HEK293 (cell line): ENCODE measurements at regions not wholly inside any gene's neighbourhood (a gene's known extent, or its start where the extent isn't known, plus 50 kb on each side); places are given as distances from the start of the nearest gene placed in this dataset.
A peak's percentile ranks its signal among the peaks of the same experiment; 100 is the strongest.

Experiments used
- CTCF ChIA-PET: fragments of 350-600 bp; formaldehyde crosslinking; extraction: SDS; loops from one replicate; lab custom pipeline; 2021; ENCODE audit warnings: antibody characterized with exemption; lab: Yijun Ruan, JAX
- POLR2A ChIA-PET: fragments of 300-600 bp; formaldehyde crosslinking; extraction: SDS; loops from one replicate; lab custom pipeline; 2020; ENCODE audit warnings: antibody characterized with exemption, inconsistent platforms; lab: Yijun Ruan, JAX
- H3K27ac ChIP-seq: fragments of 200-500 bp; sonication (Bioruptor generic); 2 replicates; pipeline ENCODE4 v1.5.1; 2014; ENCODE audit warnings: low read depth, low read length, control low read depth, inconsistent platforms; ENCODE audit errors: extremely low read depth
- H3K36me3 ChIP-seq, 2 experiments: fragments of 200-500 bp in 1 of 2; sonication (Bioruptor generic) in 1 of 2; 1 replicate in 1 of 2; 2 replicates in 1 of 2; pipeline ENCODE4 v1.5.1; 2014 to 2017; ENCODE audit warnings: inconsistent platforms in 2 of 2, low read length in 2 of 2; ENCODE audit not compliant: control insufficient read depth in 2 of 2, insufficient read depth in 1 of 2
- H3K4me1 ChIP-seq: fragments of 200-500 bp; sonication (Bioruptor generic); 2 replicates; pipeline ENCODE4 v1.5.1; 2014; ENCODE audit warnings: mild to moderate bottlenecking, low read length, inconsistent platforms; ENCODE audit not compliant: control insufficient read depth, insufficient read depth
- H3K4me3 ChIP-seq: 2 replicates; pipeline ENCODE4 v1.5.1; 2011; ENCODE audit warnings: low read depth, mild to moderate bottlenecking, control low read depth, low read length, moderate library complexity
- H3K9me3 ChIP-seq: fragments of 200-500 bp; sonication (Bioruptor generic); 2 replicates; pipeline ENCODE4 v1.5.1; 2014; ENCODE audit warnings: low read depth, low read length, inconsistent platforms; ENCODE audit not compliant: control insufficient read depth, insufficient read depth
- BCL6B ChIP-seq: fragments of 450-650 bp; formaldehyde crosslinking; IDR thresholded peaks from 2 replicates; pipeline ENCODE4 v1.5.1; 2017; ENCODE audit warnings: missing biosample characterization, missing genetic modification characterization
- GLIS2 ChIP-seq: fragments of 450-650 bp; formaldehyde crosslinking; IDR thresholded peaks from 2 replicates; pipeline ENCODE4 v1.5.1; 2016; ENCODE audit warnings: missing biosample characterization, missing genetic modification characterization
- HOXC10 ChIP-seq: sonication (generic); formaldehyde crosslinking; IDR thresholded peaks from 2 replicates; pipeline ENCODE4 v1.8.1; 2023; ENCODE audit warnings: mild to moderate bottlenecking, missing genetic modification reagents
- KLF1 ChIP-seq: fragments of 450-650 bp; formaldehyde crosslinking; IDR thresholded peaks from 2 replicates; pipeline ENCODE4 v1.5.1; 2016; ENCODE audit warnings: missing biosample characterization, missing genetic modification characterization
- KLF16 ChIP-seq: fragments of 450-650 bp; formaldehyde crosslinking; IDR thresholded peaks from 2 replicates; pipeline ENCODE4 v1.5.1; 2017; ENCODE audit warnings: missing biosample characterization, missing genetic modification characterization
- MZF1 ChIP-seq: fragments of 450-650 bp; formaldehyde crosslinking; IDR thresholded peaks from 2 replicates; pipeline ENCODE4 v1.5.1; 2017; ENCODE audit warnings: missing biosample characterization, missing genetic modification characterization, borderline replicate concordance
- PRDM1 ChIP-seq: fragments of 450-650 bp; formaldehyde crosslinking; IDR thresholded peaks from 2 replicates; pipeline ENCODE4; 2016; ENCODE audit warnings: missing biosample characterization, missing genetic modification characterization
- SETDB1 ChIP-seq: IDR thresholded peaks from one replicate; pipeline ENCODE4 v1.6.1; 2017; ENCODE audit warnings: mild to moderate bottlenecking, low read length, moderate library complexity, mixed read lengths; ENCODE audit not compliant: insufficient read length
- ZBTB49 ChIP-seq: fragments of 450-650 bp; formaldehyde crosslinking; IDR thresholded peaks from 2 replicates; pipeline ENCODE4 v1.5.1; 2016; ENCODE audit warnings: missing biosample characterization, missing genetic modification characterization, low read depth
- ZNF114 ChIP-seq: fragments of 450-650 bp; formaldehyde crosslinking; IDR thresholded peaks from 2 replicates; pipeline ENCODE4 v1.5.0; 2017; ENCODE audit warnings: missing biosample characterization, missing genetic modification characterization
- ZNF121 ChIP-seq: fragments of 450-650 bp; formaldehyde crosslinking; IDR thresholded peaks from 2 replicates; pipeline ENCODE4 v1.5.1; 2016; ENCODE audit warnings: missing biosample characterization, missing genetic modification characterization
- ZNF140 ChIP-seq: fragments of 450-650 bp; formaldehyde crosslinking; IDR thresholded peaks from 2 replicates; pipeline ENCODE4 v1.5.1; 2016; ENCODE audit warnings: missing biosample characterization, missing genetic modification characterization
- ZNF18 ChIP-seq: fragments of 450-650 bp; formaldehyde crosslinking; IDR thresholded peaks from 2 replicates; pipeline ENCODE4 v1.5.1; 2016; ENCODE audit warnings: missing biosample characterization, missing genetic modification characterization
- ZNF221 ChIP-seq: fragments of 450-650 bp; formaldehyde crosslinking; IDR thresholded peaks from 2 replicates; pipeline ENCODE4 v1.5.1; 2017; ENCODE audit warnings: missing biosample characterization, missing genetic modification characterization, borderline replicate concordance
- ZNF335 ChIP-seq: fragments of 450-650 bp; formaldehyde crosslinking; conservative IDR thresholded peaks from 2 replicates; pipeline ENCODE4 v1.5.1; 2016; ENCODE audit warnings: missing biosample characterization, missing genetic modification characterization
- ZNF362 ChIP-seq: fragments of 450-650 bp; formaldehyde crosslinking; IDR thresholded peaks from 2 replicates; pipeline ENCODE4 v1.5.1; 2016; ENCODE audit warnings: missing biosample characterization, missing genetic modification characterization
- ZNF549 ChIP-seq: fragments of 450-650 bp; IDR thresholded peaks from 2 replicates; pipeline ENCODE4 v1.5.1; 2018; ENCODE audit warnings: missing biosample characterization, missing genetic modification characterization, mild to moderate bottlenecking, inconsistent platforms, moderate library complexity
- ZNF560 ChIP-seq: fragments of 450-650 bp; formaldehyde crosslinking; IDR thresholded peaks from 2 replicates; pipeline ENCODE4 v1.5.1; 2017; ENCODE audit warnings: missing biosample characterization, missing genetic modification characterization, borderline replicate concordance
- ZNF580 ChIP-seq: fragments of 450-650 bp; formaldehyde crosslinking; IDR thresholded peaks from 2 replicates; pipeline ENCODE4 v1.5.1; 2016; ENCODE audit warnings: missing biosample characterization, missing genetic modification characterization
- ZNF596 ChIP-seq: fragments of 450-650 bp; IDR thresholded peaks from 2 replicates; pipeline ENCODE4 v1.5.0; 2018; ENCODE audit warnings: missing biosample characterization, mild to moderate bottlenecking, missing genetic modification characterization, moderate library complexity
- ZNF610 ChIP-seq: fragments of 450-650 bp; formaldehyde crosslinking; IDR thresholded peaks from 2 replicates; pipeline ENCODE4 v1.5.1; 2016; ENCODE audit warnings: missing biosample characterization, missing genetic modification characterization, borderline replicate concordance
- ZNF645 ChIP-seq: fragments of 450-650 bp; formaldehyde crosslinking; IDR thresholded peaks from 2 replicates; pipeline ENCODE4; 2016; ENCODE audit warnings: missing biosample characterization, missing genetic modification characterization
- ZNF768 ChIP-seq: fragments of 450-650 bp; formaldehyde crosslinking; IDR thresholded peaks from 2 replicates; pipeline ENCODE4 v1.5.1; 2018; ENCODE audit warnings: missing biosample characterization, mild to moderate bottlenecking, missing genetic modification characterization
- ZNF785 ChIP-seq: fragments of 450-650 bp; formaldehyde crosslinking; IDR thresholded peaks from 2 replicates; pipeline ENCODE4 v1.5.1; 2016; ENCODE audit warnings: missing biosample characterization, missing genetic modification characterization
- ZNF837 ChIP-seq: fragments of 450-650 bp; formaldehyde crosslinking; IDR thresholded peaks from 2 replicates; pipeline ENCODE4 v1.5.1; 2016; ENCODE audit warnings: missing biosample characterization, missing genetic modification characterization
- ZNF843 ChIP-seq: fragments of 450-650 bp; formaldehyde crosslinking; IDR thresholded peaks from 2 replicates; pipeline ENCODE4 v1.5.1; 2016; ENCODE audit warnings: missing biosample characterization, missing genetic modification characterization
- ZSCAN23 ChIP-seq: fragments of 450-650 bp; formaldehyde crosslinking; IDR thresholded peaks from 2 replicates; pipeline ENCODE4 v1.5.1; 2016; ENCODE audit warnings: missing biosample characterization, missing genetic modification characterization

GRCh38 chr6:28839443-28840120 lies 84.2 kb downstream of the TRIM27 start:
- TF ChIP-seq ZNF596 (tag by site-specific recombination) (peak; percentile 29; the same call in 1 of the 2 replicates), ZNF221 (tag by site-specific recombination) (no peak), ZNF560 (tag by site-specific recombination) (no peak), ZNF335 (peak; percentile 17; the same call in 1 of the 2 replicates), ZSCAN23 (no peak), PRDM1 (peak; percentile 79), ZNF768 (no peak)
- POLR2A ChIA-PET = interaction anchor here (0.6 to 2.7 kb wide), 8 partner anchors 14 to 146 kb away, joined by 3 to 20 read pairs (median 4); partner anchors contain the start of gene TRIM27

GRCh38 chr6:28841290-28841689 lies 82.5 kb downstream of the TRIM27 start:
- Histone ChIP-seq H3K27ac (no peak overlapping the region), H3K4me3 (no peak overlapping the region), H3K9me3 (no peaks in the 10 kb centered on the region), H3K36me3 (no peaks in the 10 kb centered on the region), H3K4me1 (no peaks in the 10 kb centered on the region)
- TF ChIP-seq HOXC10 (CRISPR knock-in tag) (no peak), ZNF549 (tag by site-specific recombination) (no peak), ZNF114 (tag by site-specific recombination) (no peak), ZNF843 (tag by site-specific recombination) (no peak), ZNF580 (tag by site-specific recombination) (no peak), ZNF121 (no peak), MZF1 (tag by site-specific recombination) (no peak), ZNF140 (tag by site-specific recombination) (no peak), BCL6B (tag by site-specific recombination) (no peak), ZNF645 (tag by site-specific recombination) (no peak), ZNF837 (tag by site-specific recombination) (no peak), ZNF785 (tag by site-specific recombination) (no peak), KLF1 (tag by site-specific recombination) (no peak), ZNF18 (tag by site-specific recombination) (no peak), ZBTB49 (tag by site-specific recombination) (no peak), GLIS2 (tag by site-specific recombination) (no peak), KLF16 (tag by site-specific recombination) (no peak), SETDB1 (no peak), ZNF362 (no peak), ZNF610 (tag by site-specific recombination) (no peak)
- ChIA-PET CTCF (interaction anchor here (0.6 to 6.5 kb wide), 8 partner anchors 8 to 155 kb away, joined by 3 to 73 read pairs (median 4); no protein-coding TSS in a partner anchor), POLR2A (no interaction called here)

More at GRCh38 chr6:28839443-28840120, 84.2 kb downstream of the TRIM27 start:
- H3K4me1 ChIP-seq = no peaks in the 10 kb centered on the region
- CTCF ChIA-PET = interaction anchor here (0.5 to 6.5 kb wide), 19 partner anchors 8 to 263 kb away, joined by 3 to 73 read pairs (median 5); no protein-coding TSS in a partner anchor
- H3K36me3 ChIP-seq = no peaks in the 10 kb centered on the region
- no peaks in the 10 kb centered on the region for H3K9me3 ChIP-seq
- H3K4me3 ChIP-seq = peak overlapping the region; percentile 93
- peak overlapping the region; percentile 76; the same call in 1 of the 2 replicates for H3K27ac ChIP-seq
